ENCODE measurements at regions not wholly inside any gene's neighbourhood (a gene's known extent, or its start where the extent isn't known, plus 50 kb on each side); places are given as distances from the start of the nearest gene placed in this dataset.
"Not testable (repeated sequence)": the region's sequence is repeated elsewhere in the genome, so short reads cannot be mapped to it uniquely, and the experiment has no call there.

DNA sequence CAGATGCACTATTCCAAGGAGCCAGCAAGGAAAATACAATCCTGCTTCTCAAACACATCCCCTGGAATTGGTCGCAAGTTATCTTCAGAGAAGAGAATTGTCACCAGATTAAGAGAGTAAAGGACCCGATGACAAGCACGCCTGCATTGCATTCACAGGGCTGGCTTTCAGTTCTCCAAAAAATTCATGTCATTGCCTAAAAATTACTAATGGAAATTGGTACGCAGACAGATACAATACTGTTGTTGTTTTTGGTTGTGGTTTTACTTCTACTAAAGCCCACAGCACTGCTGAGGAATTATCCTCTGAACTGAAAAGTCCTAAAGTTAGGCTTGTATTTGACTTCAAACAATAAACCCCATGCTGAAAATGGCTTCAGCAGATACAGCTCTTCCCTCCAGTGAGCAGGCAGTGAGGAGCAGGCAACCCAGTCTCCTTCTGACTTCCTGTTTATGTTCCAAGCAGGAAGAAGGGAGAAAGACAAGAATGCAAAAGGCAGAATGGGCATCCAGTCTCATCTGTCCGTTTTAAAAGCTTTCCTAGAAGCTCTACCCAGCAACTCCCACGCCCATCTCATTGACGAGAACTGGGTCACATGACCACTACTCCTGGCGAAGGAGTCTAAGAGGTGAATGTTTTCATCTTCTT lies 80.6 kb upstream of the ZNF366 start:
- Histone ChIP-seq H3K27me3 (no peaks in the 10 kb centered on the region), H3K4me3 (no peak overlapping the region), H3K36me3 (no peaks in the 10 kb centered on the region), H3K4me1 (no peaks in the 10 kb centered on the region), H3K9me3 (no peaks in the 10 kb centered on the region), H3K27ac (replicated peaks in 1 of 4) (no peak overlapping the region)
- intact Hi-C loops (cut with DNase I): no loop called here
- 84% methylated on average over 8 of the region's 8 CpGs for WGBS
- DNase-seq (ENCODE audit: extremely low spot score): no peak
- TF ChIP-seq EP300 (IDR thresholded peaks at IDR 0.05): no peak
- no peak for TF ChIP-seq POLR2A (IDR thresholded peaks at IDR 0.05; ENCODE audit: low read depth)

GRCh38 chr5:72586788-72587530 lies 79.7 kb upstream of the ZNF366 start:
- Histone ChIP-seq H3K36me3 (no peaks in the 10 kb centered on the region), H3K4me3 (no peak overlapping the region), H3K4me1 (no peaks in the 10 kb centered on the region), H3K27ac (replicated peaks in 1 of 4) (no peak overlapping the region), H3K9me3 (no peaks in the 10 kb centered on the region), H3K27me3 (no peaks in the 10 kb centered on the region)
- DNase-seq (ENCODE audit: extremely low spot score): no peak
- no peak for TF ChIP-seq CTCF (IDR thresholded peaks at IDR 0.05)
- TF ChIP-seq POLR2A (IDR thresholded peaks at IDR 0.05; ENCODE audit: low read depth): no peak
- no peak for TF ChIP-seq POLR2AphosphoS5 (IDR thresholded peaks at IDR 0.05)
- no peak for TF ChIP-seq EP300 (IDR thresholded peaks at IDR 0.05)
- intact Hi-C loops (cut with DNase I): no loop called here
- 90% methylated on average over 3 of the region's 3 CpGs for WGBS

DNA sequence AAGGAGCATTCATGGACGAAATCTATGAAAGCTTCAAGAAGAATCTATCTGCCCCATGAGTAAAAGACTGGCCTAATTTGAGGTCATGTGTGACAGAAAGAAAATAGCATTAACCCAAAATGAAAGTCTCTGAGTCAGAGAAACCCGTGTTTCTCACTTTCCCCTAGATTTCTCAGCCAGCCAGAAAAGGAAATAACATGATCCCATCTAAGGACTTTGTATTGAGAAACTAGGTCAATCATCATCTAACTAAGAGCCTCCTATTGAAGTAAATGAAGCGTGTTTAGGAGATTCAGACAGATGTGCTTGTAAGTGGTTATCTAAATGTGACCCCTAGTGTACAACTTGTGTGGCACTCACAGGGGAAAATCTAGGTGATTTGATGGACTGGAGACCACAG lies 77.3 kb upstream of the ZNF366 start:
- Histone ChIP-seq H3K36me3 (no peaks in the 10 kb centered on the region), H3K9me3 (no peaks in the 10 kb centered on the region), H3K27ac (replicated peaks in 1 of 4) (no peak overlapping the region), H3K4me3 (no peak overlapping the region), H3K27me3 (no peaks in the 10 kb centered on the region), H3K4me1 (no peaks in the 10 kb centered on the region)
- DNase-seq (ENCODE audit: extremely low spot score): no peak
- 79% methylated on average over 3 of the region's 3 CpGs for WGBS
- intact Hi-C loops (cut with DNase I): no loop called here
- TF ChIP-seq POLR2AphosphoS5 (IDR thresholded peaks at IDR 0.05): no peak

DNA sequence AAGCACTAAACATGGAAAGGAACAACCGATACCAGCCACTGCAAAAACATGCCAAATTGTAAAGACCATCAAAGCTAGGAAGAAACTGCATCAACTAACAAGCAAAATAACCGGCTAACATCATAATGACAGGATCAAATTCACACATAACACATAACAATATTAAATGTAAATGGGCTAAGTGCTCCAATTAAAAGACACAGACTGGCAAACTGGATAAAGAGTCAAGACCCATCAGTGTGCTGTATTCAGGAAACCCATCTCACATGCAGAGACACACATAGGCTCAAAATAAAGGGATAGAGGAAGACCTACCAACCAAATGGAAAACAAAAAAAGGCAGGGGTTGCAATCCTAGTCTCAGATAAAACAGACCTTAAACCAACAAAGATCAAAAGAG lies 72.1 kb upstream of the ZNF366 start:
- H3K36me3 ChIP-seq; H3K27ac ChIP-seq (replicated peaks in 1 of 4); DNase-seq (ENCODE audit: extremely low spot score); H3K4me3 ChIP-seq; H3K9me3 ChIP-seq; H3K27me3 ChIP-seq; H3K4me1 ChIP-seq; intact Hi-C loops (cut with DNase I): not testable (repeated sequence)
- WGBS: 94% methylated on average over 2 of the region's 2 CpGs

DNA sequence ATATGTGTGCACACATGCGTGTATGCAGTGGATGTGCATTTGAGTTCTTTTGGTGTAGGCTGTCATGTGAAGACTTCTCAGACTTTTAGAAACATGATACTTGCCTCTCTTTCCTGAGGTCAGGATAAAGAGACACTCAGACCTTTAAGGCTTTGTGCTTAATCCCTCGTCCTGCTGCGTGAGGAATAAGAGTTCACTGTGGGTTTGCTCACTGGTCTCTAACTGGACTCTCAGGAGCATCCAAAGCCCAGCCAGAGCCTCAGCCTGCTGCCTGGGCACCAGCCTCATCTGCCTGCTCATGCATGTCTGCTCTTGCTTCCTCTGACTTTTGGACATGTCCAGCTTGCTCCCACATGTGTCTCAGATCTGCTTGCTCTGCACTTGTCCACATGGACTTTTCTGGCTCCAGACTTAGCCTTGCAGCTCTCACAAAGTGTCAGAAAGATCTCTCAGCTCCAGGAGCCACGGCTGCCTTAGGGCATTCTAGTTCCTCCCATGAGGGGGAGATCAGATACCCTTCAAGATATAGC lies 65.1 kb upstream of the ZNF366 start:
- WGBS: 86% methylated on average over 4 of the region's 4 CpGs
- Histone ChIP-seq H3K4me3 (no peak overlapping the region), H3K9me3 (no peaks in the 10 kb centered on the region), H3K27me3 (no peaks in the 10 kb centered on the region), H3K4me1 (no peaks in the 10 kb centered on the region), H3K27ac (replicated peaks in 1 of 4) (no peak overlapping the region), H3K36me3 (no peaks in the 10 kb centered on the region)
- intact Hi-C loops (cut with DNase I): no loop called here
- TF ChIP-seq POLR2A (IDR thresholded peaks at IDR 0.05; ENCODE audit: low read depth) (no peak), POLR2AphosphoS5 (IDR thresholded peaks at IDR 0.05) (no peak), CTCF (IDR thresholded peaks at IDR 0.05) (no peak), EP300 (IDR thresholded peaks at IDR 0.05) (no peak)
- DNase-seq (ENCODE audit: extremely low spot score): no peak

GRCh38 chr5:72569408-72569944 lies 62.3 kb upstream of the ZNF366 start:
- TF ChIP-seq CTCF (IDR thresholded peaks at IDR 0.05) (no peak), POLR2AphosphoS5 (IDR thresholded peaks at IDR 0.05) (no peak), POLR2A (IDR thresholded peaks at IDR 0.05; ENCODE audit: low read depth) (no peak), EP300 (IDR thresholded peaks at IDR 0.05) (no peak)
- intact Hi-C loops (cut with DNase I): no loop called here
- H3K4me3 ChIP-seq: no peak overlapping the region
- no peaks in the 10 kb centered on the region for H3K36me3 ChIP-seq
- WGBS: 80% methylated on average over 5 of the region's 5 CpGs
- no peaks in the 10 kb centered on the region for H3K27me3 ChIP-seq
- no peak for DNase-seq (ENCODE audit: extremely low spot score)
- H3K27ac ChIP-seq (replicated peaks in 1 of 4): no peak overlapping the region
- no peaks in the 10 kb centered on the region for H3K4me1 ChIP-seq
- H3K9me3 ChIP-seq: no peaks in the 10 kb centered on the region

All from esophagus muscularis mucosa (tissue), 4 donors.